Fibroblast of lung (primary cell): ENCODE measurements at regions not wholly inside any gene's neighbourhood (a gene's known extent, or its start where the extent isn't known, plus 50 kb on each side); places are given as distances from the start of the nearest gene placed in this dataset.

Source experiments
- EZH2 ChIP-seq: IDR thresholded peaks from 2 replicates; pipeline ENCODE4 v1.5.1; 2012; ENCODE audit warnings: low read length, control low read depth, mild to moderate bottlenecking; ENCODE audit errors: missing control alignments
- TF ChIP-seq, protein P1 (sequence below), 2 donors: IDR thresholded peaks in 1 of 2; conservative IDR thresholded peaks in 1 of 2; 1 replicate in 1 of 2; 2 replicates in 1 of 2; pipeline ENCODE4 v1.5.1; 2011 to 2012; ENCODE audit warnings: low read length in 2 of 2, control low read depth in 1 of 2, inconsistent platforms in 1 of 2, low read depth in 1 of 2, mild to moderate bottlenecking in 1 of 2

DNA sequence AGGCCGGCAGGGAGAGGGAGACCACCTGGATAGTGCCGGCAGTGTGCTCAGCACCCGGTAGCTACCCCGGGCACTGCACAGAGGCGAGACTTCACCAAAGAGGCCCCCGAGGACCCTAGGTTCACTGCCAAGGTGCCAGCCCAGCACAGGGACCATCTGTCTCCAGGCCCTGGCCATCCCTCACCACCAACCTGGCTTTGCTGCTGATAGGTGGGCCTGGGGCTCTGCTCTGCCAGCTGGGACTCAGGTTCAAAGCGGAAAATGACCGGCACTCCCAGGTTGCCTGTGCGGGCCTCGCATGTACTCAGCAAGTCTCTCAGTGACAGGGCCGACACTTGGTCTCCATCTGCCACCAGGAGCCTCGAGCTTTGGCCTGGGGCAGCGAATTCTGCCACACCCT is 812.2 kb downstream of the BRD1 start:
- TF ChIP-seq EZH2 = no peak
- TF ChIP-seq, protein P1, sequence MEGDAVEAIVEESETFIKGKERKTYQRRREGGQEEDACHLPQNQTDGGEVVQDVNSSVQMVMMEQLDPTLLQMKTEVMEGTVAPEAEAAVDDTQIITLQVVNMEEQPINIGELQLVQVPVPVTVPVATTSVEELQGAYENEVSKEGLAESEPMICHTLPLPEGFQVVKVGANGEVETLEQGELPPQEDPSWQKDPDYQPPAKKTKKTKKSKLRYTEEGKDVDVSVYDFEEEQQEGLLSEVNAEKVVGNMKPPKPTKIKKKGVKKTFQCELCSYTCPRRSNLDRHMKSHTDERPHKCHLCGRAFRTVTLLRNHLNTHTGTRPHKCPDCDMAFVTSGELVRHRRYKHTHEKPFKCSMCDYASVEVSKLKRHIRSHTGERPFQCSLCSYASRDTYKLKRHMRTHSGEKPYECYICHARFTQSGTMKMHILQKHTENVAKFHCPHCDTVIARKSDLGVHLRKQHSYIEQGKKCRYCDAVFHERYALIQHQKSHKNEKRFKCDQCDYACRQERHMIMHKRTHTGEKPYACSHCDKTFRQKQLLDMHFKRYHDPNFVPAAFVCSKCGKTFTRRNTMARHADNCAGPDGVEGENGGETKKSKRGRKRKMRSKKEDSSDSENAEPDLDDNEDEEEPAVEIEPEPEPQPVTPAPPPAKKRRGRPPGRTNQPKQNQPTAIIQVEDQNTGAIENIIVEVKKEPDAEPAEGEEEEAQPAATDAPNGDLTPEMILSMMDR (conservative IDR thresholded peaks at IDR 0.05 in 1 of 2, IDR thresholded peaks at IDR 0.05 in 1 of 2; ENCODE audit: low read depth in 1 of 2, low read length in 2 of 2) = no peak
